Gastrocnemius medialis (tissue), 4 donors: ENCODE measurements at regions not wholly inside any gene's neighbourhood (a gene's known extent, or its start where the extent isn't known, plus 50 kb on each side); places are given as distances from the start of the nearest gene placed in this dataset.

Experiments used
- ATAC-seq, 2 donors: fragments of 150-250 bp; one replicate each; pipeline ENCODE4 v1.9.1; 2016
- DNase-seq, 2 donors: peaks; one replicate each; pipeline ENCODE4 v3.0.0-alpha.2; 2019
- H3K27ac ChIP-seq, 4 donors: fragments of 200-600 bp; sonication (generic); 1 replicate in 1 of 4; 2 replicates in 3 of 4; pipeline ENCODE4 v1.5.1; 2016 to 2018; ENCODE audit warnings: mild to moderate bottlenecking in 2 of 4, moderate library complexity in 1 of 4
- H3K27me3 ChIP-seq, 3 donors: fragments of 200-600 bp; sonication (generic) in 2 of 3; 1 replicate in 1 of 3; 2 replicates in 2 of 3; pipeline versions ENCODE4 v1.5.1 to v1.6.0; 2016 to 2019; ENCODE audit warnings: mild to moderate bottlenecking in 1 of 3, moderate library complexity in 1 of 3
- H3K36me3 ChIP-seq, 2 donors: fragments of 200-600 bp; sonication (generic) in 1 of 2; one replicate each; pipeline ENCODE4 v1.5.1; 2017 to 2018
- H3K4me1 ChIP-seq, 2 donors: fragments of 200-600 bp; sonication (generic) in 1 of 2; one replicate each; pipeline ENCODE4 v1.5.1; 2016 to 2017; ENCODE audit warnings: mild to moderate bottlenecking in 2 of 2
- H3K4me3 ChIP-seq, 4 donors: fragments of 200-600 bp; sonication (generic) in 3 of 4; 1 replicate in 1 of 4; 2 replicates in 3 of 4; pipeline ENCODE4 v1.5.1; 2016 to 2019; ENCODE audit warnings: mild to moderate bottlenecking in 2 of 4
- H3K9me3 ChIP-seq, 3 donors: fragments of 200-600 bp; sonication (generic) in 2 of 3; 1 replicate in 1 of 3; 2 replicates in 2 of 3; pipeline ENCODE4 v1.5.1; 2016 to 2019
- CTCF ChIP-seq, 5 experiments: fragments of 450-650 bp in 3 of 5; fragments of 200-600 bp in 2 of 5; sonication (generic) in 2 of 5; IDR thresholded peaks in 4 of 5; conservative IDR thresholded peaks in 1 of 5; 1 replicate in 4 of 5; 2 replicates in 1 of 5; pipeline ENCODE4 v1.5.1; 2016 to 2019; ENCODE audit warnings: antibody characterized with exemption in 5 of 5, mild to moderate bottlenecking in 3 of 5, moderate library complexity in 3 of 5
- POLR2A ChIP-seq, 2 donors: fragments of 450-650 bp; IDR thresholded peaks; one replicate each; pipeline ENCODE4 v1.6.1; 2017; ENCODE audit warnings: antibody characterized with exemption in 2 of 2, mild to moderate bottlenecking in 2 of 2, moderate library complexity in 2 of 2
- in situ Hi-C, 4 donors: fragments of 200-750 bp; cut with MboI; loops; one replicate each; pipeline versions ENCODE4 v1.15.0 to v1.8.0; 2017; ENCODE audit warnings: low sequenced_read_pairs in 4 of 4
- intact Hi-C: fragments of 100-400 bp; cut with DNase I; formaldehyde crosslinking; loops from one replicate; pipeline ENCODE4 v1.15.1; 2023; ENCODE audit warnings: low total_unique reads

- no peaks in the 10 kb centered on the region for H3K36me3 ChIP-seq
- H3K4me1 ChIP-seq, result no peaks in the 10 kb centered on the region
- no peaks in the 10 kb centered on the region for H3K9me3 ChIP-seq
- H3K4me3 ChIP-seq, result no peak overlapping the region
- DNase-seq (no peak), ATAC-seq (no peak)
- intact Hi-C loops, result no loop called here
- TF ChIP-seq POLR2A (IDR thresholded peaks at IDR 0.05), result no peak
- no peak for TF ChIP-seq CTCF (IDR thresholded peaks at IDR 0.05 in 4 of 5, conservative IDR thresholded peaks at IDR 0.05 in 1 of 5)
- H3K27me3 ChIP-seq, result no peaks in the 10 kb centered on the region
- H3K27ac ChIP-seq, result no peak overlapping the region
- in situ Hi-C loops, result no loop called here
Measured at GRCh38 chr18:39667905-39668304, 2102.3 kb upstream of the CELF4 start.

GRCh38 chr18:39666541-39666940 lies 2100.9 kb upstream of the CELF4 start:
- no peak for ATAC-seq
- in situ Hi-C loops (no loop called here), intact Hi-C loops (no loop called here)
- TF ChIP-seq CTCF (IDR thresholded peaks at IDR 0.05 in 4 of 5, conservative IDR thresholded peaks at IDR 0.05 in 1 of 5) (no peak), POLR2A (IDR thresholded peaks at IDR 0.05) (no peak)
- H3K36me3 ChIP-seq, result no peaks in the 10 kb centered on the region
- no peak overlapping the region for H3K4me3 ChIP-seq
- no peak for DNase-seq
- H3K4me1 ChIP-seq, result no peaks in the 10 kb centered on the region
- no peak overlapping the region for H3K27ac ChIP-seq
- H3K27me3 ChIP-seq, result no peaks in the 10 kb centered on the region
- H3K9me3 ChIP-seq, result no peaks in the 10 kb centered on the region

- ATAC-seq (no peak), DNase-seq (no peak)
- Histone ChIP-seq H3K4me3 (no peak overlapping the region), H3K27me3 (no peaks in the 10 kb centered on the region), H3K9me3 (no peaks in the 10 kb centered on the region), H3K27ac (no peak overlapping the region), H3K36me3 (no peaks in the 10 kb centered on the region), H3K4me1 (no peaks in the 10 kb centered on the region)
- TF ChIP-seq POLR2A (IDR thresholded peaks at IDR 0.05) (no peak), CTCF (IDR thresholded peaks at IDR 0.05 in 4 of 5, conservative IDR thresholded peaks at IDR 0.05 in 1 of 5) (no peak)
- in situ Hi-C loops (no loop called here), intact Hi-C loops (no loop called here)
Measured at GRCh38 chr18:39661856-39662366, 2096.3 kb upstream of the CELF4 start.

- no peak overlapping the region for H3K27ac ChIP-seq
- H3K36me3 ChIP-seq, result no peaks in the 10 kb centered on the region
- no peak for DNase-seq
- no peak overlapping the region for H3K4me3 ChIP-seq
- H3K4me1 ChIP-seq, result no peaks in the 10 kb centered on the region
- intact Hi-C loops, result no loop called here
- H3K27me3 ChIP-seq, result no peaks in the 10 kb centered on the region
- TF ChIP-seq POLR2A (IDR thresholded peaks at IDR 0.05), result no peak
- no peak for TF ChIP-seq CTCF (IDR thresholded peaks at IDR 0.05 in 4 of 5, conservative IDR thresholded peaks at IDR 0.05 in 1 of 5)
- ATAC-seq, result no peak
- in situ Hi-C loops, result no loop called here
- no peaks in the 10 kb centered on the region for H3K9me3 ChIP-seq
Measured at GRCh38 chr18:39660141-39660540, 2094.5 kb upstream of the CELF4 start.

- H3K36me3 ChIP-seq, result no peaks in the 10 kb centered on the region
- H3K9me3 ChIP-seq, result no peaks in the 10 kb centered on the region
- H3K4me1 ChIP-seq, result no peaks in the 10 kb centered on the region
- TF ChIP-seq POLR2A (IDR thresholded peaks at IDR 0.05) (no peak), CTCF (IDR thresholded peaks at IDR 0.05 in 4 of 5, conservative IDR thresholded peaks at IDR 0.05 in 1 of 5) (no peak)
- in situ Hi-C loops, result no loop called here
- no peaks in the 10 kb centered on the region for H3K27me3 ChIP-seq
- H3K27ac ChIP-seq, result no peak overlapping the region
- intact Hi-C loops, result no loop called here
- no peak for DNase-seq
- no peak overlapping the region for H3K4me3 ChIP-seq
- no peak for ATAC-seq
Measured at GRCh38 chr18:39655341-39655740, 2089.7 kb upstream of the CELF4 start.
